Neuronal stem cell (in vitro differentiated cells): ENCODE measurements at regions not wholly inside any gene's neighbourhood (a gene's known extent, or its start where the extent isn't known, plus 50 kb on each side); places are given as distances from the start of the nearest gene placed in this dataset.

Experiments used
- DNase-seq: peaks from one replicate; pipeline ENCODE4 v3.0.0-alpha.2; 2013; ENCODE audit warnings: low spot score
- H2AFZ ChIP-seq: one replicate; pipeline ENCODE4 v1.6.1; 2013; ENCODE audit warnings: mild to moderate bottlenecking, low read length, inconsistent platforms
- H2AK5ac ChIP-seq: 2 replicates; pipeline ENCODE4 v1.6.1; 2013; ENCODE audit warnings: low read depth, mild to moderate bottlenecking, inconsistent platforms, low read length, moderate library complexity, mixed read lengths
- H2BK120ac ChIP-seq: 2 replicates; pipeline ENCODE4 v1.6.1; 2013; ENCODE audit warnings: low read depth, mild to moderate bottlenecking, inconsistent platforms, low read length, moderate library complexity, mixed read lengths
- H2BK12ac ChIP-seq: one replicate; pipeline ENCODE4 v1.6.1; 2013; ENCODE audit warnings: low read length, inconsistent platforms
- H2BK15ac ChIP-seq: 2 replicates; pipeline ENCODE4 v1.6.1; 2013; ENCODE audit warnings: mild to moderate bottlenecking, low read length, inconsistent platforms, mixed read lengths
- H2BK5ac ChIP-seq: one replicate; pipeline ENCODE4 v1.6.1; 2013; ENCODE audit warnings: inconsistent platforms, mild to moderate bottlenecking, low read length, moderate library complexity
- H3K14ac ChIP-seq: one replicate; pipeline ENCODE4 v1.6.1; 2013; ENCODE audit warnings: low read length, inconsistent platforms
- H3K18ac ChIP-seq: 2 replicates; pipeline ENCODE4 v1.6.1; 2013; ENCODE audit warnings: low read length, inconsistent platforms
- H3K23ac ChIP-seq: 2 replicates; pipeline ENCODE4 v1.6.1; 2013; ENCODE audit warnings: low read depth, mild to moderate bottlenecking, mixed read lengths, low read length, inconsistent platforms; ENCODE audit not compliant: poor library complexity
- H3K27ac ChIP-seq: replicated peaks from 3 replicates; pipeline ENCODE4 v1.5.1; 2013; ENCODE audit warnings: low read length, inconsistent platforms
- H3K27me3 ChIP-seq, 3 experiments: 2 replicates each; pipeline ENCODE4 v1.6.1; 2013; ENCODE audit warnings: low read length in 3 of 3, mild to moderate bottlenecking in 2 of 3, inconsistent platforms in 1 of 3, low read depth in 1 of 3, mixed read lengths in 1 of 3, moderate library complexity in 1 of 3; ENCODE audit not compliant: control insufficient read depth in 3 of 3, insufficient read depth in 3 of 3
- H3K36me3 ChIP-seq, 2 donors: replicated peaks in 1 of 2; 2 replicates each; pipeline ENCODE4 v1.6.1; 2013; ENCODE audit warnings: low read length in 2 of 2; ENCODE audit not compliant: control insufficient read depth in 2 of 2, insufficient read depth in 2 of 2
- H3K4ac ChIP-seq: 2 replicates; pipeline ENCODE4 v1.6.1; 2013; ENCODE audit warnings: inconsistent platforms, mild to moderate bottlenecking, low read length, moderate library complexity
- H3K4me1 ChIP-seq, 2 donors: 1 replicate in 1 of 2; 2 replicates in 1 of 2; pipeline ENCODE4 v1.6.1; 2013; ENCODE audit warnings: low read length in 2 of 2, low read depth in 1 of 2; ENCODE audit not compliant: control insufficient read depth in 2 of 2, insufficient read depth in 1 of 2
- H3K4me2 ChIP-seq: one replicate; pipeline ENCODE4 v1.6.1; 2013; ENCODE audit warnings: mild to moderate bottlenecking, low read length, inconsistent platforms; ENCODE audit not compliant: insufficient read depth, poor library complexity, severe bottlenecking
- H3K4me3 ChIP-seq, 2 donors: 2 replicates each; pipeline ENCODE4 v1.5.1; 2013; ENCODE audit warnings: low read length in 2 of 2, mild to moderate bottlenecking in 2 of 2, inconsistent platforms in 1 of 2, moderate library complexity in 1 of 2
- H3K79me1 ChIP-seq: one replicate; pipeline ENCODE4 v1.6.1; 2013; ENCODE audit warnings: low read depth, mild to moderate bottlenecking, inconsistent platforms, low read length, moderate library complexity
- H3K9ac ChIP-seq: one replicate; pipeline ENCODE4 v1.6.1; 2013; ENCODE audit warnings: mild to moderate bottlenecking, low read depth, low read length, inconsistent platforms; ENCODE audit not compliant: poor library complexity
- H3K9me3 ChIP-seq, 2 donors: replicated peaks in 1 of 2; 2 replicates each; pipeline versions ENCODE3 to v1.6.1; 2013; ENCODE audit warnings: low read length in 2 of 2, mild to moderate bottlenecking in 2 of 2, inconsistent platforms in 1 of 2, low read depth in 1 of 2, mixed read lengths in 1 of 2, moderate library complexity in 1 of 2; ENCODE audit not compliant: control insufficient read depth in 2 of 2, insufficient read depth in 1 of 2
- H4K8ac ChIP-seq: one replicate; pipeline ENCODE4 v1.6.1; 2013; ENCODE audit warnings: low read depth, mild to moderate bottlenecking, inconsistent platforms, low read length, moderate library complexity
- H4K91ac ChIP-seq: one replicate; pipeline ENCODE4 v1.6.1; 2013; ENCODE audit warnings: low read length, low read depth, mild to moderate bottlenecking, inconsistent platforms; ENCODE audit not compliant: poor library complexity
- WGBS, 2 donors: extraction: QIAGEN DNeasy Blood & Tissue Kit; methylation state at CpG; one replicate each; pipeline ENCODE4 v1.1.7; 2013; ENCODE audit warnings: missing lambda C conversion rate in 2 of 2, mixed read lengths in 1 of 2; ENCODE audit not compliant: insufficient read length in 2 of 2, insufficient replicate concordance in 1 of 2; ENCODE audit errors: extremely low coverage in 2 of 2; 5-methylcytosine and 5-hydroxymethylcytosine counted together

DNA sequence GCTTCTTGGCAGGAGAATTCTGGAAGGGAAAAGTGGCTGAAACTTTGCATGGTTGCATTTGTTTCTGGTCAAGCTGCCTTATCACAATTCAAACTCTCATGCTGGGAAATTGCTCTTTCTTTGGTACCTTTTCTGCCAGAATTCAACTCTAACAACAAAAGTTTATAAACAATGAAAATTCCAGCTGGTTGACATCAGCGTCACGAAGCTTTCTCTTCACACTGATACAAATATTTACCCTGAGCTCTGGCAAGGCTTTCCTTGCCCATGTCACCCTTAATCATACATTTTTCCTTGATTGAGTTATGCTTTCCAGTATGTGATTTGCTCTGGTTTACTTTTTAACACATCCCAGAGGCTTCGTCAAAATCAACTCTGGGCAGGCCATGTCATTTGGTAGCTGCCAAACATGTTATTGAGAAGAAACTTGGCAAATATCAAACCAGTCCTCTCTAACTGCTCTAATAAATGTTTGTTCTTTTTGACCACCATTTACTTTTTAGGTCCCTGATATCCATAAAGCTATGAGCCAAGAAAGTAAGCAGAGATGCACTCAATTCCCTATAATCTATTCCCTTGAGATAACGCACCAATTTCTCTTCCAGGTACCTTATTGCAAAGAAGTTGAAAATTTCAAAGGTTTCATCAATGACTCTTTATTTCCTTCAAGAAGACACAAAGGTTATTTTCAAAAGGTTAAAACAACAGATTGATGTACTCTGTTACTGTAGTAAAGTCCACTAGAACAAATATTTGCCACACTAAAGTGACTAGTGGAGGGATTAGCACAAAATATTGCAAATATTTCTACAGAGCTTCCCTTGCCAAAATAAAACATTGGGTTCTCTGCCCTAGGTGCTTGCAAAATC, 1241.1 kb upstream of the ZEB2 start:
- no peaks in the 10 kb centered on the region for H3K79me1 ChIP-seq
- no peak overlapping the region for H2AK5ac ChIP-seq
- no peak overlapping the region for H3K4me2 ChIP-seq
- H2BK5ac ChIP-seq: no peak overlapping the region
- H4K91ac ChIP-seq: no peak overlapping the region
- H3K18ac ChIP-seq: no peak overlapping the region
- H2AFZ ChIP-seq: peak overlapping the region; percentile 76
- H3K4me1 ChIP-seq: peaks cover 6 to 8% of the 10 kb centered on the region in 2 donors
- H3K27me3 ChIP-seq: no peaks in the 10 kb centered on the region
- no peak overlapping the region for H3K9ac ChIP-seq
- H4K8ac ChIP-seq: no peak overlapping the region
- H3K36me3 ChIP-seq: no peaks in the 10 kb centered on the region
- H3K23ac ChIP-seq: no peak overlapping the region
- H2BK12ac ChIP-seq: no peak overlapping the region
- H3K27ac ChIP-seq: no peak overlapping the region
- no peak overlapping the region for H2BK15ac ChIP-seq
- no peak overlapping the region for H2BK120ac ChIP-seq
- WGBS, 2 donors: no CpG with 5 or more reads among the region's 4 CpGs
- no peak overlapping the region for H3K4ac ChIP-seq
- H3K14ac ChIP-seq: no peak overlapping the region
- DNase-seq: no peak
- no peaks in the 10 kb centered on the region for H3K9me3 ChIP-seq
- H3K4me3 ChIP-seq: no peak overlapping the region

DNA sequence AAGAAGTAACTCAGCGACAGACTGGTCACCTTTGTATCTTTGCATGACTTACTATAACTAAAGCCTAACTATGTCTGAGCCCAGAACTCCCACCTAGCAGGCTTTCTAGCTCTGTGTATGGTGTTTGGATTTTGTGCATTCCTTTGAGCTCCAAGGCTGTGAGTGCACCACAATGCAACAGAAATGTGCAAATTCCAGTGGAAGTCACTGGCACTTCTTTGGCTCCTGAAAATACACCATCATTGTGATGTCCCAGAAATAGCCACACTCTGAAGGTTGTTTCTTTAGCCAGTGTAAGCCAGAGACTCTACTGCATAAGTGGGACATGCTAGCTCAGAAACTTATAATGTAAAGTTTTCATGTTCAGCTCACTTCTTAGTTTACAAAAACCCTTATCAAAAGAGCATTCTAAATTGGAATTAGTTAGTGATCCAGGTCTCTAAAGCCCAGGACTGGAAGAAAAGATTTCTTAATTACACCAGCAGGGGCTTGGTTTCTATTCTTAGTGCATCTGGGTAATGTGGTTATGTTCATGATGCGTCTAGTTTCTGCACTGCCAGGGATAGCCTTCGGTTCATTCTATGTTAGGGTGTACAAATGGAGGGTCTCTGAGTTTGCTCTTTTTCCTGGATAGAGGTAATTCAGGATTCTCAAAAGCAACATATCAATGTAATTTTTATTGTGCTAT, 1239.5 kb upstream of the ZEB2 start:
- H4K8ac ChIP-seq: peak overlapping the region; percentile 23

GRCh38 chr2:145757503-145758246, 1237.8 kb upstream of the ZEB2 start:
- Histone ChIP-seq H2BK15ac (no peak overlapping the region), H3K9me3 (no peaks in the 10 kb centered on the region), H3K9ac (no peak overlapping the region), H4K91ac (no peak overlapping the region), H2BK5ac (no peak overlapping the region), H3K79me1 (no peaks in the 10 kb centered on the region), H3K4me1 (peaks cover 10 to 12% of the 10 kb centered on the region in 2 donors), H2BK120ac (no peak overlapping the region), H3K18ac (no peak overlapping the region), H2AK5ac (no peak overlapping the region), H3K4me3 (no peak overlapping the region), H3K36me3 (no peaks in the 10 kb centered on the region), H2AFZ (no peak overlapping the region), H3K14ac (no peak overlapping the region), H3K4me2 (no peak overlapping the region), H3K27me3 (no peaks in the 10 kb centered on the region), H3K23ac (no peak overlapping the region), H2BK12ac (no peak overlapping the region), H4K8ac (no peak overlapping the region), H3K27ac (no peak overlapping the region), H3K4ac (no peak overlapping the region)
- WGBS, 2 donors: no CpG with 5 or more reads among the region's 3 CpGs
- no peak for DNase-seq

More for the DNA sequence above, 1239.5 kb upstream of the ZEB2 start:
- H3K4me2 ChIP-seq: no peak overlapping the region
- no peak for DNase-seq
- H3K9me3 ChIP-seq: no peaks in the 10 kb centered on the region
- H2AFZ ChIP-seq: peak overlapping the region; percentile 21
- no peak overlapping the region for H2BK120ac ChIP-seq
- peaks cover 6 to 8% of the 10 kb centered on the region in 2 donors for H3K4me1 ChIP-seq
- H3K27ac ChIP-seq: no peak overlapping the region
- H3K9ac ChIP-seq: no peak overlapping the region
- no peak overlapping the region for H2BK5ac ChIP-seq
- H3K4me3 ChIP-seq: no peak overlapping the region
- H3K14ac ChIP-seq: no peak overlapping the region
- no peak overlapping the region for H2AK5ac ChIP-seq
- H3K18ac ChIP-seq: no peak overlapping the region
- no peak overlapping the region for H2BK12ac ChIP-seq
- no peaks in the 10 kb centered on the region for H3K79me1 ChIP-seq
- H3K36me3 ChIP-seq: no peaks in the 10 kb centered on the region
- no peaks in the 10 kb centered on the region for H3K27me3 ChIP-seq
- H3K23ac ChIP-seq: no peak overlapping the region
- H4K91ac ChIP-seq: no peak overlapping the region
- H2BK15ac ChIP-seq: no peak overlapping the region
- no CpG with 5 or more reads among the region's 3 CpGs for WGBS, 2 donors
- H3K4ac ChIP-seq: no peak overlapping the region
